ENCODE measurements at regions not wholly inside any gene's neighbourhood (a gene's known extent, or its start where the extent isn't known, plus 50 kb on each side); places are given as distances from the start of the nearest gene placed in this dataset.

- TF ChIP-seq CTCF (IDR thresholded peaks at IDR 0.05; ENCODE audit: borderline replicate concordance, extremely low read depth, insufficient read depth), result no peak
- FAIRE-seq (no peak), DNase-seq (no peak)
- intact Hi-C loops (cut with DNase I), result no loop called here
- Histone ChIP-seq H3K9me3 (ENCODE audit: control insufficient read depth in 2 of 3, insufficient read depth in 1 of 3, low read length in 3 of 3) (no peaks in the 10 kb centered on the region), H3K4me1 (ENCODE audit: control insufficient read depth in 2 of 3, insufficient read depth in 2 of 3, low read depth in 1 of 3, low read length in 3 of 3) (no peaks in the 10 kb centered on the region), H3K36me3 (ENCODE audit: control insufficient read depth in 2 of 3, insufficient read depth in 3 of 3, low read length in 3 of 3) (no peaks in the 10 kb centered on the region), H3K27ac (ENCODE audit: low read depth in 2 of 2, low read length in 2 of 2) (no peak overlapping the region), H3K4me3 (ENCODE audit: low read length in 3 of 3) (no peak overlapping the region), H3K9ac (ENCODE audit: low read length in 3 of 3) (no peak overlapping the region), H3K27me3 (ENCODE audit: control insufficient read depth, insufficient read depth, low read length) (no peaks in the 10 kb centered on the region)
Observed at GRCh38 chr20:23284009-23284408, 66.6 kb upstream of the NXT1 start.

DNA sequence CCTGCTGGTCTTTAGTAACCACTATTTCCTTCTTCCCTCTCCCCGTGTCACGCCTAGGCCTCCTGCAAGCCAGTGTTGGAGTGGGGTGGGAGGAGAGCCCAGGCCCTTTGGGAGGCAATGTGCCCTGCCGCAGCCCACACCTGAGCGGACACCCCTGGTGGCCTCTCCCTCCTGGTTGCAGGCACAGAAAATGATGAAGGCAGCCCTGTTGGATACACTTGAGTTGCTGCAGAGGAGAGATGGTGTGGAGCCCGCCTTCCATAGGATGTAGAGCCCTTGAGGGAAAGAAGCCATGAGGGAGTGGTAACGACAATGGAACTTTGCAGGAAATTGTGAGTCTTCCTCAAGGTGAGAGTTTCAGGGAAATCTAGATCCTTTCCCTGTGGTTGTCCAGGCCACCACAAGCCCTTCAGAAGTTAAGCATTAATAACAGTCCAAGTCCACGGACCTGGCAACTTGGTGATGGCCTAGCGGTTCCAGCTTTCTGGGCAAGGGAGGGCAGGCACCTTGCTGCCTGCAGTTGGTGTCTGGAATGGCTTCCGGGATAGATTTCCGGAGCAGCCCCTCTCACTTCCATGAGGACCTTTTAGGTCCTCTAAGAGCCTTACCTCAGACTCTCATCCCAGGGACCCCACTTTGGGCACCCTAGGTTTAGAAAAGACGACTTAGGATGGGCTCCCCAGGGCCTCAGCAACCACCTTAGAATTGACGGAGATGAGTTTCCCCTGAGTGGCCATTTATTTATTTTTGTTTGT lies 67.3 kb upstream of the NXT1 start:
- Histone ChIP-seq H3K36me3 (ENCODE audit: control insufficient read depth in 2 of 3, insufficient read depth in 3 of 3, low read length in 3 of 3) (no peaks in the 10 kb centered on the region), H3K4me3 (ENCODE audit: low read length in 3 of 3) (no peak overlapping the region), H3K4me1 (ENCODE audit: control insufficient read depth in 2 of 3, insufficient read depth in 2 of 3, low read depth in 1 of 3, low read length in 3 of 3) (no peaks in the 10 kb centered on the region), H3K27ac (ENCODE audit: low read depth in 2 of 2, low read length in 2 of 2) (no peak overlapping the region), H3K9me3 (ENCODE audit: control insufficient read depth in 2 of 3, insufficient read depth in 1 of 3, low read length in 3 of 3) (no peaks in the 10 kb centered on the region), H3K9ac (ENCODE audit: low read length in 3 of 3) (no peak overlapping the region), H3K27me3 (ENCODE audit: control insufficient read depth, insufficient read depth, low read length) (no peaks in the 10 kb centered on the region)
- no peak for TF ChIP-seq CTCF (IDR thresholded peaks at IDR 0.05; ENCODE audit: borderline replicate concordance, extremely low read depth, insufficient read depth)
- DNase-seq (no peak), FAIRE-seq (no peak)
- intact Hi-C loops (cut with DNase I), result no loop called here

DNA sequence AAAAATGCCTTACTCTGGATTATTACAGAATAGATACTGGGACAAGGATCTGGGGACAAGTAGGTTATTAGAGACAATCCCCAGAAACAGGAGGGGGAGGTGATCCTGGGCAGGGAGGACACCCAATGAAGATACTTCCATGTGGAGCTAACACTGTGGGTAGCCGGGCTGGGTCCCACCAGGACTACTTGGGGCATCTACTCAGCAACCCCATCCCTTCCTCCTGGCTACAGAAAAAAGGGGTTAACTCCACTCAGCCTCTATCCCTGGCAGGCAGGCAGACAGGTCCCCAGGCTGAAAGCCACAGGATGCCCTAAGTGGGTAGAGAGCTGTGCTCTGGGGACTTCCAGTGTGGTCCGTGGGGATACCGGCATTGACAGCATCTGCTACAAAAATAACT lies 68.0 kb upstream of the NXT1 start:
- no peak for TF ChIP-seq CTCF (IDR thresholded peaks at IDR 0.05; ENCODE audit: borderline replicate concordance, extremely low read depth, insufficient read depth)
- Histone ChIP-seq H3K4me1 (ENCODE audit: control insufficient read depth in 2 of 3, insufficient read depth in 2 of 3, low read depth in 1 of 3, low read length in 3 of 3) (no peaks in the 10 kb centered on the region), H3K9ac (ENCODE audit: low read length in 3 of 3) (no peak overlapping the region), H3K27ac (ENCODE audit: low read depth in 2 of 2, low read length in 2 of 2) (no peak overlapping the region), H3K27me3 (ENCODE audit: control insufficient read depth, insufficient read depth, low read length) (no peaks in the 10 kb centered on the region), H3K9me3 (ENCODE audit: control insufficient read depth in 2 of 3, insufficient read depth in 1 of 3, low read length in 3 of 3) (no peaks in the 10 kb centered on the region), H3K4me3 (ENCODE audit: low read length in 3 of 3) (no peak overlapping the region), H3K36me3 (ENCODE audit: control insufficient read depth in 2 of 3, insufficient read depth in 3 of 3, low read length in 3 of 3) (no peaks in the 10 kb centered on the region)
- FAIRE-seq (no peak), DNase-seq (no peak)
- intact Hi-C loops (cut with DNase I), result no loop called here

- FAIRE-seq (no peak), DNase-seq (no peak)
- Histone ChIP-seq H3K4me1 (ENCODE audit: control insufficient read depth in 2 of 3, insufficient read depth in 2 of 3, low read depth in 1 of 3, low read length in 3 of 3) (no peaks in the 10 kb centered on the region), H3K27me3 (ENCODE audit: control insufficient read depth, insufficient read depth, low read length) (no peaks in the 10 kb centered on the region), H3K27ac (ENCODE audit: low read depth in 2 of 2, low read length in 2 of 2) (no peak overlapping the region), H3K9ac (ENCODE audit: low read length in 3 of 3) (no peak overlapping the region), H3K36me3 (ENCODE audit: control insufficient read depth in 2 of 3, insufficient read depth in 3 of 3, low read length in 3 of 3) (no peaks in the 10 kb centered on the region), H3K9me3 (ENCODE audit: control insufficient read depth in 2 of 3, insufficient read depth in 1 of 3, low read length in 3 of 3) (no peaks in the 10 kb centered on the region), H3K4me3 (ENCODE audit: low read length in 3 of 3) (no peak overlapping the region)
- intact Hi-C loops (cut with DNase I), result no loop called here
- no peak for TF ChIP-seq CTCF (IDR thresholded peaks at IDR 0.05; ENCODE audit: borderline replicate concordance, extremely low read depth, insufficient read depth)
Observed at GRCh38 chr20:23282111-23282510, 68.5 kb upstream of the NXT1 start.

Data from kidney (tissue), 13 donors.